ENCODE measurements at regions not wholly inside any gene's neighbourhood (a gene's known extent, or its start where the extent isn't known, plus 50 kb on each side); places are given as distances from the start of the nearest gene placed in this dataset.

GRCh38 chr17:15000661-15001060 is 264.5 kb downstream of the PMP22 start:
- H3K9me3 Mint-ChIP-seq (ENCODE audit: low read depth, unreplicated experiment): peaks cover 10% of the 10 kb centered on the region
- no peak overlapping the region for H3K27ac Mint-ChIP-seq (ENCODE audit: unreplicated experiment)
- no peak for TF ChIP-seq CTCF (IDR thresholded peaks at IDR 0.05; ENCODE audit: unreplicated experiment)
- BruUV-seq (replicated peaks): no TSS peak
- H3K36me3 Mint-ChIP-seq (ENCODE audit: insufficient read depth, unreplicated experiment): no peaks in the 10 kb centered on the region
- CTCF ChIA-PET: no interaction called here
- DNase-seq: no peak
- no peaks in the 10 kb centered on the region for H3K27me3 Mint-ChIP-seq (ENCODE audit: unreplicated experiment)
- no peaks in the 10 kb centered on the region for H3K4me1 Mint-ChIP-seq (ENCODE audit: low read depth, unreplicated experiment)
- intact Hi-C loops (cut with micrococcal nuclease; ENCODE audit: unreplicated experiment): no loop called here
- H3K4me3 Mint-ChIP-seq (ENCODE audit: low read depth, unreplicated experiment): no peak overlapping the region

GRCh38 chr17:14997290-14997689 is 267.8 kb downstream of the PMP22 start:
- no peaks in the 10 kb centered on the region for H3K36me3 Mint-ChIP-seq (ENCODE audit: insufficient read depth, unreplicated experiment)
- no peaks in the 10 kb centered on the region for H3K27me3 Mint-ChIP-seq (ENCODE audit: unreplicated experiment)
- BruUV-seq (replicated peaks): no TSS peak
- no peak for DNase-seq
- no peak overlapping the region for H3K27ac Mint-ChIP-seq (ENCODE audit: unreplicated experiment)
- no peak for TF ChIP-seq CTCF (IDR thresholded peaks at IDR 0.05; ENCODE audit: unreplicated experiment)
- CTCF ChIA-PET: no interaction called here
- no peak overlapping the region for H3K4me3 Mint-ChIP-seq (ENCODE audit: low read depth, unreplicated experiment)
- peaks cover 22% of the 10 kb centered on the region for H3K9me3 Mint-ChIP-seq (ENCODE audit: low read depth, unreplicated experiment)
- intact Hi-C loops (cut with micrococcal nuclease; ENCODE audit: unreplicated experiment): no loop called here
- H3K4me1 Mint-ChIP-seq (ENCODE audit: low read depth, unreplicated experiment): no peaks in the 10 kb centered on the region

- no peaks in the 10 kb centered on the region for H3K4me1 Mint-ChIP-seq (ENCODE audit: low read depth, unreplicated experiment)
- H3K27ac Mint-ChIP-seq (ENCODE audit: unreplicated experiment): no peak overlapping the region
- intact Hi-C loops (cut with micrococcal nuclease; ENCODE audit: unreplicated experiment): no loop called here
- no TSS peak for BruUV-seq (replicated peaks)
- DNase-seq: no peak
- H3K4me3 Mint-ChIP-seq (ENCODE audit: low read depth, unreplicated experiment): no peak overlapping the region
- H3K27me3 Mint-ChIP-seq (ENCODE audit: unreplicated experiment): no peaks in the 10 kb centered on the region
- H3K9me3 Mint-ChIP-seq (ENCODE audit: low read depth, unreplicated experiment): peaks cover 15% of the 10 kb centered on the region
- CTCF ChIA-PET: no interaction called here
- TF ChIP-seq CTCF (IDR thresholded peaks at IDR 0.05; ENCODE audit: unreplicated experiment): no peak
- no peaks in the 10 kb centered on the region for H3K36me3 Mint-ChIP-seq (ENCODE audit: insufficient read depth, unreplicated experiment)
These were observed 279.0 kb downstream of the PMP22 start for GRCh38 chr17:14986127-14986526.

GRCh38 chr17:14972844-14973243 is 292.3 kb downstream of the PMP22 start:
- intact Hi-C loops (cut with micrococcal nuclease; ENCODE audit: unreplicated experiment): no loop called here
- no peak overlapping the region for H3K27ac Mint-ChIP-seq (ENCODE audit: unreplicated experiment)
- H3K4me3 Mint-ChIP-seq (ENCODE audit: low read depth, unreplicated experiment): no peak overlapping the region
- no peak for TF ChIP-seq CTCF (IDR thresholded peaks at IDR 0.05; ENCODE audit: unreplicated experiment)
- H3K4me1 Mint-ChIP-seq (ENCODE audit: low read depth, unreplicated experiment): no peaks in the 10 kb centered on the region
- peaks cover 11% of the 10 kb centered on the region for H3K9me3 Mint-ChIP-seq (ENCODE audit: low read depth, unreplicated experiment)
- H3K27me3 Mint-ChIP-seq (ENCODE audit: unreplicated experiment): no peaks in the 10 kb centered on the region
- no TSS peak for BruUV-seq (replicated peaks)
- DNase-seq: no peak
- H3K36me3 Mint-ChIP-seq (ENCODE audit: insufficient read depth, unreplicated experiment): no peaks in the 10 kb centered on the region
- CTCF ChIA-PET: no interaction called here

GRCh38 chr17:14971054-14971453 is 294.1 kb downstream of the PMP22 start:
- no TSS peak for BruUV-seq (replicated peaks)
- H3K9me3 Mint-ChIP-seq (ENCODE audit: low read depth, unreplicated experiment): peaks cover 14% of the 10 kb centered on the region
- H3K27me3 Mint-ChIP-seq (ENCODE audit: unreplicated experiment): no peaks in the 10 kb centered on the region
- no peak for DNase-seq
- no peak overlapping the region for H3K4me3 Mint-ChIP-seq (ENCODE audit: low read depth, unreplicated experiment)
- intact Hi-C loops (cut with micrococcal nuclease; ENCODE audit: unreplicated experiment): no loop called here
- CTCF ChIA-PET: no interaction called here
- H3K36me3 Mint-ChIP-seq (ENCODE audit: insufficient read depth, unreplicated experiment): no peaks in the 10 kb centered on the region
- H3K27ac Mint-ChIP-seq (ENCODE audit: unreplicated experiment): no peak overlapping the region
- no peak for TF ChIP-seq CTCF (IDR thresholded peaks at IDR 0.05; ENCODE audit: unreplicated experiment)
- H3K4me1 Mint-ChIP-seq (ENCODE audit: low read depth, unreplicated experiment): no peaks in the 10 kb centered on the region

All from Calu3 (cell line).